ENCODE measurements at regions not wholly inside any gene's neighbourhood (a gene's known extent, or its start where the extent isn't known, plus 50 kb on each side); places are given as distances from the start of the nearest gene placed in this dataset.

DNA sequence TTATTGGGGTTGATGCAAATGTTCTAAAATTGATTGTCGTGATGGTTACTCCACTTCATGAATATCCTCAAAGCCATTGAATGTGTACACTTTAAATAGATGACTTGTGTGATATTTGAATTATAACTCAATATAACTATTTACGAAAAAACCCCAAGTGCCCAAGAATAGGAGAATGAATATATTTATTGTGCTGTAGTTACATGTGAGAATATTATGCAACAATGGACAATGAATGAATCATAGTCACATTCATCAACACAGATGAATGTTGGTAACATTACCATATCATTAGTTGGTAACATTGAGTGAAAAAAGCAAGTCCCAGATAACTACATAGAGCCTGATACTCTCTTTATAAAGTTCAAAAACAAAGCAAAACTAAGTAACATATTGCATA is 127.8 kb upstream of the UBL3 start:
- TF ChIP-seq, protein P1, sequence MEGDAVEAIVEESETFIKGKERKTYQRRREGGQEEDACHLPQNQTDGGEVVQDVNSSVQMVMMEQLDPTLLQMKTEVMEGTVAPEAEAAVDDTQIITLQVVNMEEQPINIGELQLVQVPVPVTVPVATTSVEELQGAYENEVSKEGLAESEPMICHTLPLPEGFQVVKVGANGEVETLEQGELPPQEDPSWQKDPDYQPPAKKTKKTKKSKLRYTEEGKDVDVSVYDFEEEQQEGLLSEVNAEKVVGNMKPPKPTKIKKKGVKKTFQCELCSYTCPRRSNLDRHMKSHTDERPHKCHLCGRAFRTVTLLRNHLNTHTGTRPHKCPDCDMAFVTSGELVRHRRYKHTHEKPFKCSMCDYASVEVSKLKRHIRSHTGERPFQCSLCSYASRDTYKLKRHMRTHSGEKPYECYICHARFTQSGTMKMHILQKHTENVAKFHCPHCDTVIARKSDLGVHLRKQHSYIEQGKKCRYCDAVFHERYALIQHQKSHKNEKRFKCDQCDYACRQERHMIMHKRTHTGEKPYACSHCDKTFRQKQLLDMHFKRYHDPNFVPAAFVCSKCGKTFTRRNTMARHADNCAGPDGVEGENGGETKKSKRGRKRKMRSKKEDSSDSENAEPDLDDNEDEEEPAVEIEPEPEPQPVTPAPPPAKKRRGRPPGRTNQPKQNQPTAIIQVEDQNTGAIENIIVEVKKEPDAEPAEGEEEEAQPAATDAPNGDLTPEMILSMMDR (IDR thresholded peaks at IDR 0.05) = no peak
- no peak for DNase-seq (ENCODE audit: low spot score)

DNA sequence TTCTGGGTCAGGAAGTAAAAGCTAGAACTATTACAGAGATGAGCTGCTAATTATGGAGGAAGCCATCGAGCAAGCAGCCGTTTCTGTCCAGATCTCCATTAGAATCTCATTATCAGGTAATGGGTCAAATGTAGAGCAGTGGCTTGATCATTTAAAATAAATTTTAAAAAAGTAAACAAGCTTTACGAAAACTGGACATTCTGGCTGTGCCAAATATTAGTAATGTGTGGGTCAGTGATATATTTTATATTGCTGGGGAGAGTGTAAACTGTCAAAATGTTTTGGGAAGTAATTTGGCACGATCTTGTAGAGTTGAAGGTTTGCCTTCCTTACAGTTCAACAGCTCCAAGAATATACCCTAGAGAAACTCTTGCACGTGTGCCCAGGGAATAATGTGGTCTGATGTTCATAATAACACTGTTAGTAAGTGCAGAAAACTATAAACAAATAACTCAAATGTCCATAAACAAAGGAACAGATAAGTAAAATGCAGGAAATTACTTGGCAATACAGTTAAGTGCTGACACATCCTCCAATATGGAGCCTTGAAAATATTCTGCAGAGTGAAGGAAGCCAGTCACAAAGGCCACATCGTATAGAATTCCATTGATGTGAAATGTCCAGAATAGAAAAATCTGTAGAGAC is 127.2 kb upstream of the UBL3 start:
- TF ChIP-seq, protein P1 (IDR thresholded peaks at IDR 0.05) = no peak
- Histone ChIP-seq H3K4me3 (no peak overlapping the region), H3K27ac (no peak overlapping the region)
- no peak for DNase-seq (ENCODE audit: low spot score)

More for the DNA sequence above, 127.8 kb upstream of the UBL3 start:
- no peak overlapping the region for H3K4me3 ChIP-seq
- H3K27ac ChIP-seq = no peak overlapping the region

DNA sequence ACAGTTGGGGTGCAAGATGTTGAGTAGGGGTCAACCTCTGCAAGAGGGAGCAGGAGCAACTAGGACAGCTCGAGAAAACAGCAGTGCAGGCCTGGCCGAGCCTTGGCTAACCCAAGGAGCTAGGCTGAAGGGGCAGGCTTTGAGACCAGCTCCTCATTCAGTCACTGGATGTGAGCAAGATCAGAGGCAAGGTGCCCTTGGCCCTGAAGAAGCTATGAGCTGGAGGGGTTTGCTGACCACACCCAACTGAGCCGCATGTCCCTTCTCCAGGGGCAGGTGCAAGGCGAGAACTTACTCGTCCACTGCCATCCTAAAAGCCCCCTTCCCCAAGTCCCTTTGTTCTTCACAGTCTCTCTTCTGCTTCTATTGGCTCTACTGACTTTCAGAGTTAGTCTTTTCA is 126.1 kb upstream of the UBL3 start:
- H3K27ac ChIP-seq = no peak overlapping the region
- no peak overlapping the region for H3K4me3 ChIP-seq
- DNase-seq (ENCODE audit: low spot score) = no peak
- TF ChIP-seq, protein P1 (IDR thresholded peaks at IDR 0.05) = no peak

DNA sequence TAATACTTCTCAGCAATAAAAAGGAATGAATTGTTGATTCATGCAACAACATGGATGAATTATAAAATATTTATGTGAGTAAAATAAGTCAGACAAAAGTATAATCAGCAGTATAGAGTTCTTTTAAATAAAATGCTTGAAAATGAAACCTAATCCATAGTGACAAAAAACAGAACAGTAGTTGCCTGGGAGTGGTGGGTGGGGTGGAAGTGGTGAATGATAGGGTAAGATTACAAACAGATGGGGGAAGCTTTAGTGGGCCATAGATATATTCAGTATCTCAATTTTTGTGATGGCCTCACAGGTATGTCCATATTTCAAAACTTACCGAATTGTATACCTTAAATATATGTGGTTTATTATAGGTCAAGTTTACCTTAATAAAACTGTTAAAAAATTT is 124.9 kb upstream of the UBL3 start:
- Histone ChIP-seq H3K4me3 (no peak overlapping the region), H3K27ac (no peak overlapping the region)
- TF ChIP-seq, protein P1 (IDR thresholded peaks at IDR 0.05) = no peak
- DNase-seq (ENCODE audit: low spot score) = no peak

DNA sequence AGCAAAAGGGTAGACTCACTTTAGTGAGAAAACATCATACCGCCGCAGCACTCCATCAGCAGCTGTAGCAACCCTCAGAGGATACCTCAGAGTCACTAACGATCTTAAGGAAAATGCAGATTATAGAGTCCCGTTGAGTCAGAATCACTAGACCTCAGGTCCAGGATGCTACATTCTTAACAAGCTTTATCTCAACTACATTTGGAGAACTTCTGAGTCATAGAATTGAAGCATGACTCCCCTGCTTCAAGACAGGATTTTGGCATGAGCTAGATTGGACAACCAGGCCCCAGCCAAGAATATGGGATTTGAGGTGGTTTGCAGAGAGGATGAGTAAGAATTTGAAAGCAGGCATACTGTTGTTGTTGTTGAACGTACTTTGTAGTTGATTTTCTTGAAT is 118.9 kb upstream of the UBL3 start:
- TF ChIP-seq, protein P1 (IDR thresholded peaks at IDR 0.05) = no peak
- Histone ChIP-seq H3K27ac (no peak overlapping the region), H3K4me3 (no peak overlapping the region)
- no peak for DNase-seq (ENCODE audit: low spot score)

DNA sequence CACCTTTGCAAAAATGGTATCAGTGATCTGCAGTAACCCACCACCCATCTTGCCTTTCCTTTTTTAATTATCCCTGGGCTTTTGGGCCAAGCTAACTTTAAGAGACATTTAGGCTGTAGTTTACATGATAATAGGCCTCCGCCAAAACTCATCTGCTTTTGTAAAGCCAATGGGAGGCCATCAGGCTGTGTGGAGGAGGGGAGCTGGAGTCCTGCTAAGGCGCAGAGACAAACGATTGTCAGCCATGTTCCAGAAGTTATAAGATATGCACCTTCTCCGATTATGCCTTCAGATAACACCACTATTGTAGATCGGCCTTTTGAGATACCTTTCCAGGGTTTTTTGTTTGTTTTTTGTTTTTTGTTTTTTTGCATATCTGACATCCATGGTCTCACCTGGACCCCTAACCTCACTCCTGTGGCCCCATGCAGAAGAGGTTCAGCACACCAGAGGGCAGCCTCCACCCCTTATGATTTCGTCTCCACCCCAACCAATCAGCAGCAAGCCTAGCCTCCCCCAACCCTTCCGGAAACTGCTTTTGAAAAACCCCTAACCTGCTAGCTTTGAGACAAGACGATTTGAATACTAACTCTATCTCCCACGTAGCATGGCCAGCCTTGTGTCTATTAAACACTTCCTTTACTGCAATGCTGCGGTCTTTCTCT is 113.9 kb upstream of the UBL3 start:
- no peak for DNase-seq (ENCODE audit: low spot score)
- H3K27ac ChIP-seq = no peak overlapping the region
- H3K4me3 ChIP-seq = no peak overlapping the region
- TF ChIP-seq, protein P1 (IDR thresholded peaks at IDR 0.05) = no peak

DNA sequence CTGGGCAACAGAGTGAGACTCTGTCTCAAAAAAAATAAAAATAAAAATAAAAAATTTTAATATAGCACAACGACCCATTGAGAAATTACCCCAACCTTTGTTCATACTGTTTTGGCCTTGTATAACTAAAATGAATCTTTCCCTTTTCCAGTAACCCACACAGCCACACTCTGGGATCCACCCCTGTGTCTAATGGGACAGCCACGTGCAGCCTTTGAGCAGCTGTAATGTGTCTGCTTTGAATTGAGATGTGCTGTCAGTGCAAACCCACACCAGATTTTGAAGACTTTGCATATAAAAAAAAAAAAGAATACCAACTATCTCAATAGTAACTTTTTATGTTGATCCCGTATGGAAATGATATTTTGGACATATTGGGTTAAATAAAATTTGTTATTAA is 112.7 kb upstream of the UBL3 start:
- Histone ChIP-seq H3K4me3 (no peak overlapping the region), H3K27ac (no peak overlapping the region)
- no peak for DNase-seq (ENCODE audit: low spot score)
- TF ChIP-seq, protein P1 (IDR thresholded peaks at IDR 0.05) = no peak

All from coronary artery (tissue), 2 donors.